SK-N-SH treated with all-trans-retinoic acid at 6 μM for 48 hours (cell line): ENCODE measurements at regions not wholly inside any gene's neighbourhood (a gene's known extent, or its start where the extent isn't known, plus 50 kb on each side); places are given as distances from the start of the nearest gene placed in this dataset.

Source experiments
- ATAC-seq: fragments of 200-7000 bp; cut with Tn5 transposase; 3 replicates; pipeline ENCODE4 v1.9.1; 2020; ENCODE audit warnings: mild to moderate bottlenecking, moderate library complexity
- BACH2 ChIP-seq: fragments of 250-450 bp; sonication (Bioruptor Pico); IDR thresholded peaks from 2 replicates; pipeline ENCODE4 v1.9.0; 2021; ENCODE audit warnings: mild to moderate bottlenecking, borderline replicate concordance
- CSDC2 ChIP-seq: fragments of 250-450 bp; sonication (Bioruptor Pico); IDR thresholded peaks from 2 replicates; pipeline ENCODE4 v1.5.0; 2020; ENCODE audit warnings: mild to moderate bottlenecking, moderate library complexity
- GLIS3 ChIP-seq: fragments of 250-450 bp; sonication (Bioruptor Pico); IDR thresholded peaks from 2 replicates; pipeline ENCODE4 v1.5.0; 2020; ENCODE audit warnings: mild to moderate bottlenecking, moderate library complexity
- ISL1 ChIP-seq: fragments of 250-450 bp; sonication (Bioruptor Pico); IDR thresholded peaks from 2 replicates; pipeline ENCODE4 v2.1.2; 2022; ENCODE audit warnings: mild to moderate bottlenecking, moderate library complexity
- OSR1 ChIP-seq: fragments of 250-450 bp; sonication (Bioruptor Pico); IDR thresholded peaks from 2 replicates; pipeline ENCODE4 v1.8.0; 2022; ENCODE audit warnings: moderate library complexity, mild to moderate bottlenecking, inconsistent platforms
- PPARA ChIP-seq: fragments of 250-450 bp; sonication (Bioruptor Pico); IDR thresholded peaks from 2 replicates; pipeline ENCODE4 v1.5.0; 2020; ENCODE audit warnings: mild to moderate bottlenecking, borderline replicate concordance
- SNAI2 ChIP-seq: fragments of 250-450 bp; sonication (Bioruptor Pico); IDR thresholded peaks from 2 replicates; pipeline ENCODE4 v1.5.0; 2020; ENCODE audit warnings: mild to moderate bottlenecking, moderate library complexity
- TCF4 ChIP-seq: fragments of 250-450 bp; sonication (Bioruptor Pico); IDR thresholded peaks from 2 replicates; pipeline ENCODE4 v1.8.0; 2021; ENCODE audit warnings: mild to moderate bottlenecking, moderate library complexity, borderline replicate concordance
- TOX ChIP-seq: fragments of 250-450 bp; sonication (Bioruptor Pico); IDR thresholded peaks from 2 replicates; pipeline ENCODE4 v1.8.0; 2021; ENCODE audit warnings: mild to moderate bottlenecking, moderate library complexity, borderline replicate concordance
- ZC3H10 ChIP-seq: fragments of 250-450 bp; sonication (Bioruptor Pico); IDR thresholded peaks from 2 replicates; pipeline ENCODE4 v1.5.1; 2021; ENCODE audit warnings: mild to moderate bottlenecking, moderate library complexity
- ZFP3 ChIP-seq: fragments of 250-450 bp; sonication (Bioruptor Pico); IDR thresholded peaks from 2 replicates; pipeline ENCODE4 v1.5.0; 2020; ENCODE audit warnings: mild to moderate bottlenecking, moderate library complexity
- ZFP30 ChIP-seq: fragments of 450-650 bp; formaldehyde crosslinking; IDR thresholded peaks from 2 replicates; pipeline ENCODE4 v1.5.0; 2022; ENCODE audit warnings: mild to moderate bottlenecking, moderate library complexity
- ZNF565 ChIP-seq: fragments of 450-650 bp; formaldehyde crosslinking; conservative IDR thresholded peaks from 2 replicates; pipeline ENCODE4 v1.5.0; 2020; ENCODE audit warnings: low read depth, mild to moderate bottlenecking, moderate library complexity
- ZNF70 ChIP-seq: fragments of 450-650 bp; formaldehyde crosslinking; IDR thresholded peaks from 2 replicates; pipeline ENCODE4 v1.5.0; 2020; ENCODE audit warnings: mild to moderate bottlenecking, moderate library complexity
- ZNF8 ChIP-seq: fragments of 450-650 bp; formaldehyde crosslinking; IDR thresholded peaks from 2 replicates; pipeline ENCODE4 v1.5.0; 2020; ENCODE audit warnings: mild to moderate bottlenecking, moderate library complexity
- TF ChIP-seq, protein P1 (sequence below): fragments of 250-450 bp; sonication (Bioruptor Pico); IDR thresholded peaks from 2 replicates; pipeline ENCODE4 v1.5.0; 2020; ENCODE audit warnings: mild to moderate bottlenecking, moderate library complexity
- TF ChIP-seq, protein P2 (sequence below): fragments of 250-450 bp; sonication (Bioruptor Pico); IDR thresholded peaks from 2 replicates; pipeline ENCODE4 v1.8.0; 2020; ENCODE audit warnings: mild to moderate bottlenecking, moderate library complexity, borderline replicate concordance
- TF ChIP-seq, protein P3 (sequence below): fragments of 250-450 bp; sonication (Bioruptor Pico); IDR thresholded peaks from 2 replicates; pipeline ENCODE4 v1.5.1; 2021; ENCODE audit warnings: mild to moderate bottlenecking, moderate library complexity
- TF ChIP-seq, protein P4 (sequence below): fragments of 250-450 bp; sonication (Bioruptor Pico); IDR thresholded peaks from 2 replicates; pipeline ENCODE4 v1.5.1; 2020; ENCODE audit warnings: low read depth, mild to moderate bottlenecking, moderate library complexity

DNA sequence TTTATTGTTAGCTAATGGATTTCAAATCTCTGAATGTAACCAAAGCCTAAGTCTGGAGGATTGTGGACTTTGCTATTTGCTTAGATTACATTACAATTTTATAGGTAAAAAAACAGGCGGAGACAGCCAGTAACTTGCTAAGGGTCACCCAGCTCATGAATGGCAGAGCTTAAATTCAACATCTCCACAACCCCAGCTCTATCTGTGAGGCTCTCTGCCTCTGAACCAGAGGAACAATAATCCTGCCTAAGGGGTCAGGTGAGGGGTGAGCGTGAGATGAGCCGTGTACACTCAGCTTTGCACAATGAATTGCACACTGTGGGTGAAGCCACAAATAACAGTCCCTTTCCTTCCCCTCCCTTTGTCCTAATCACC lies 69.8 kb upstream of the SPATA12 start:
- TF ChIP-seq SNAI2 (CRISPR knock-in tag), result no peak
- TF ChIP-seq ZNF565 (CRISPR knock-in tag), result no peak
- no peak for TF ChIP-seq ZNF70
- ATAC-seq, result no peak

DNA sequence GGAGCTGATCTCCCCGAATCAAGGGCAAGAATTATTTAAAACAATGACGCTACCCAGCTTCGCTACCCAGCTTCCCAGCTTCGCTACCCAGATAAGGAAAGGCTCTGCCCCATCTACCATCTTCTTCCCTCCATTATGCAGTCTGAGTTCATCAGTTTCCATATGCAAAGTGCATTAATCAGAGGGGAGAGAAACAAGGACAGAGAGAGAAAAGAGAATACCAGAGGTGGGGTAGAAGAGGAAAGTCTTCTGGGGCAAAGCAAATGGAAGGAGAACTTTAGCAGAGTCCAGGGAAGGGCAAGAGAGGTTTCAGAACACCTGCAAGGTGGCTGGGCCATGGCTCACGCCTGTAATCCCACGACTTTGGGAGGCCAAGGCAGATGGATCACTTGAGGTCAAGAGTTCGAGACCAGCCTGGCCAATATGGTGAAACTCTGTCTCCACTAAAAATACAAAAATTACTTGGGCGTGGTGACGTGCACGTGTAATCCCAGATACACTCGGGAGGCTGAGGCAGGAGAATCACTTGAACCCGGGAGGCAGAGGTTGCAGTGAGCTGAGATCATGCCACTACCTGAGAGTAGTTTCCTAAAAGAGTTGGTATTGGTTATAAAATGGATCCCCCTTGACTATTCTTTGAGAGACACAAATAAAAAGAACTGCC lies 70.4 kb upstream of the SPATA12 start:
- TF ChIP-seq ZC3H10 (CRISPR knock-in tag), result no peak
- TF ChIP-seq, protein P1, sequence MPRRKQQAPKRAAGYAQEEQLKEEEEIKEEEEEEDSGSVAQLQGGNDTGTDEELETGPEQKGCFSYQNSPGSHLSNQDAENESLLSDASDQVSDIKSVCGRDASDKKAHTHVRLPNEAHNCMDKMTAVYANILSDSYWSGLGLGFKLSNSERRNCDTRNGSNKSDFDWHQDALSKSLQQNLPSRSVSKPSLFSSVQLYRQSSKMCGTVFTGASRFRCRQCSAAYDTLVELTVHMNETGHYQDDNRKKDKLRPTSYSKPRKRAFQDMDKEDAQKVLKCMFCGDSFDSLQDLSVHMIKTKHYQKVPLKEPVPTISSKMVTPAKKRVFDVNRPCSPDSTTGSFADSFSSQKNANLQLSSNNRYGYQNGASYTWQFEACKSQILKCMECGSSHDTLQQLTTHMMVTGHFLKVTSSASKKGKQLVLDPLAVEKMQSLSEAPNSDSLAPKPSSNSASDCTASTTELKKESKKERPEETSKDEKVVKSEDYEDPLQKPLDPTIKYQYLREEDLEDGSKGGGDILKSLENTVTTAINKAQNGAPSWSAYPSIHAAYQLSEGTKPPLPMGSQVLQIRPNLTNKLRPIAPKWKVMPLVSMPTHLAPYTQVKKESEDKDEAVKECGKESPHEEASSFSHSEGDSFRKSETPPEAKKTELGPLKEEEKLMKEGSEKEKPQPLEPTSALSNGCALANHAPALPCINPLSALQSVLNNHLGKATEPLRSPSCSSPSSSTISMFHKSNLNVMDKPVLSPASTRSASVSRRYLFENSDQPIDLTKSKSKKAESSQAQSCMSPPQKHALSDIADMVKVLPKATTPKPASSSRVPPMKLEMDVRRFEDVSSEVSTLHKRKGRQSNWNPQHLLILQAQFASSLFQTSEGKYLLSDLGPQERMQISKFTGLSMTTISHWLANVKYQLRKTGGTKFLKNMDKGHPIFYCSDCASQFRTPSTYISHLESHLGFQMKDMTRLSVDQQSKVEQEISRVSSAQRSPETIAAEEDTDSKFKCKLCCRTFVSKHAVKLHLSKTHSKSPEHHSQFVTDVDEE, result no peak
- TF ChIP-seq TCF4 (CRISPR knock-in tag), result no peak
- TF ChIP-seq BACH2 (CRISPR knock-in tag), result no peak
- TF ChIP-seq, protein P2, sequence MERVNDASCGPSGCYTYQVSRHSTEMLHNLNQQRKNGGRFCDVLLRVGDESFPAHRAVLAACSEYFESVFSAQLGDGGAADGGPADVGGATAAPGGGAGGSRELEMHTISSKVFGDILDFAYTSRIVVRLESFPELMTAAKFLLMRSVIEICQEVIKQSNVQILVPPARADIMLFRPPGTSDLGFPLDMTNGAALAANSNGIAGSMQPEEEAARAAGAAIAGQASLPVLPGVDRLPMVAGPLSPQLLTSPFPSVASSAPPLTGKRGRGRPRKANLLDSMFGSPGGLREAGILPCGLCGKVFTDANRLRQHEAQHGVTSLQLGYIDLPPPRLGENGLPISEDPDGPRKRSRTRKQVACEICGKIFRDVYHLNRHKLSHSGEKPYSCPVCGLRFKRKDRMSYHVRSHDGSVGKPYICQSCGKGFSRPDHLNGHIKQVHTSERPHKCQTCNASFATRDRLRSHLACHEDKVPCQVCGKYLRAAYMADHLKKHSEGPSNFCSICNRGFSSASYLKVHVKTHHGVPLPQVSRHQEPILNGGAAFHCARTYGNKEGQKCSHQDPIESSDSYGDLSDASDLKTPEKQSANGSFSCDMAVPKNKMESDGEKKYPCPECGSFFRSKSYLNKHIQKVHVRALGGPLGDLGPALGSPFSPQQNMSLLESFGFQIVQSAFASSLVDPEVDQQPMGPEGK, result no peak
- no peak for TF ChIP-seq ZFP30
- TF ChIP-seq TOX (CRISPR knock-in tag), result no peak
- no peak for TF ChIP-seq GLIS3 (CRISPR knock-in tag)
- ATAC-seq, result no peak

DNA sequence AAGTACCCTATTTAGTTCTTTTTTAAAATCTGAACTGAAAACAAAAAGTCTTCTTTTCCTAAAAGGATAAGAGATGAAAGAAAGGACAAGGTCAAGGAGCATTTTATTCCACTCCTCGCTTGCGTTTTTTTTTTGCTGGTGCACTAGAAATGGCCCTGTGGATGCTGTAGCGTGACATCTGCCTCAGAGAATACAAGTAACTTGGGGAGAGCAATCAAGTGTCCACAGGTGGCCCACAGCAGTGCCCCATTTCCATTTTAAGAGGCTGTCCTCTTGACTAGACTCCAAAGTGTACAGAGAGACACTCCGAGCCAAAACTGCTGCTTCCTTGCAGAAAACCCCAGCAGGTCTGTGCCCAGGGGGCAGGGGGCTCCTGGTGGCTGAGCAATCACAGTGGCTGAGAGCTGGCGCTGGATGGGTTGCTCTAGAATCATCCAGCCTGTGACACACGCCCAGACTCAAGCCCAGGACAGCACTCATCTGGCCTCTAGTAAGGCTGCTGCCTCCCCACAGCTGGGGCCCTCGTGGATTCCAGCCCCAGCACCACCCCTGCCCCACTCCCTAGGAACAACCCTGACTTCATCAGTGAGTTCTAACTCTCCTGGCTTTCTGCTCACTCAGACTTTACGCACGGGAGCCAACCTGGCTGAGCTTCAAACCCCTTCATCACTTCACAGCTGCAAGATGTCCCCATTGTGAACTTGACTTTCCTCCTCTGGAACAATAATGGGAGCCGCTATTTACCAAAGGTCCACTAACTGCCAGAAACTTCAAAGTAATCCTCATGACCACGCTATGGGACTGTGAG lies 71.1 kb upstream of the SPATA12 start:
- TF ChIP-seq PPARA (no peak), OSR1 (no peak)
- TF ChIP-seq, protein P3, sequence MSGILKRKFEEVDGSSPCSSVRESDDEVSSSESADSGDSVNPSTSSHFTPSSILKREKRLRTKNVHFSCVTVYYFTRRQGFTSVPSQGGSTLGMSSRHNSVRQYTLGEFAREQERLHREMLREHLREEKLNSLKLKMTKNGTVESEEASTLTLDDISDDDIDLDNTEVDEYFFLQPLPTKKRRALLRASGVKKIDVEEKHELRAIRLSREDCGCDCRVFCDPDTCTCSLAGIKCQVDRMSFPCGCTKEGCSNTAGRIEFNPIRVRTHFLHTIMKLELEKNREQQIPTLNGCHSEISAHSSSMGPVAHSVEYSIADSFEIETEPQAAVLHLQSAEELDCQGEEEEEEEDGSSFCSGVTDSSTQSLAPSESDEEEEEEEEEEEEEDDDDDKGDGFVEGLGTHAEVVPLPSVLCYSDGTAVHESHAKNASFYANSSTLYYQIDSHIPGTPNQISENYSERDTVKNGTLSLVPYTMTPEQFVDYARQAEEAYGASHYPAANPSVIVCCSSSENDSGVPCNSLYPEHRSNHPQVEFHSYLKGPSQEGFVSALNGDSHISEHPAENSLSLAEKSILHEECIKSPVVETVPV (CRISPR knock-in tag), result no peak
- ATAC-seq, result peak; percentile 5; the same call in 2 of the 3 replicates

DNA sequence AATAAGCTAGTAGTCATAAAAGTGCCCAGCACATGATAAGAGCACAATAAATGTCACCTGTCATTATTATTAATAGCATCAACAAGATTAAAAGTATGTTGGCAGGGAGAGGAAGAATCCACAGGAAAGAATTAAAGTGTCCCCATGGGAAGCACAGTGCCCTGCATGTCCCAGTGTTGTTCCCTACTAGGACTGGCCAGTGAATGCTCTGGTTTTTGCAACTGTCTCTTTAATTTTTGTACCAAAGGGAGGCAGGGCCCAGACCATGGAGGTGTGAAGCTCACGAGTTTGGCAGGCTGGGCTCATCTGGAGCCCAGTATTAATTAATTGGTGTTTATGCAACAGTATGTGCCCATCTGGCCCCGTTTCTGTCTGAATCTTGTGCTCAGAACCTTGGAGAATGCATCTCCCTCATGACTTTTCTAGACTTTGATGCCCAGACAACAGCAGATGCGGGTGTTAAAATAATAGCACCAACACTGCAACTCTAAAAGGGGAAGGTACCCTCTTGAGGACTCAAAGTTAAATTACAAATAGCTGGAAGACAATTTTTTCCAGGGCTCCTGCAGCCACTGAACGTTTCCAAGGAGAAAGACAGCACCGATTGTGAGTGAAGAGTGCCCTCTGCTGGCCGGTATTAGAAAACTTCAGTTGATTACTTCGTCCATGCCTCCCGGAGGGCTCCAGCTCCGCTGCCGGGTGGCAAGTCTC lies 71.9 kb upstream of the SPATA12 start:
- TF ChIP-seq ISL1 (CRISPR knock-in tag) (0 out of 2 replicates have a peak, but pooled peaks have one; percentile 13), CSDC2 (CRISPR knock-in tag) (no peak), TCF4 (CRISPR knock-in tag) (0 out of 2 replicates have a peak, but pooled peaks have one; percentile 10), ZFP3 (CRISPR knock-in tag) (peak; percentile 87)
- ATAC-seq, result peak; percentile 89

DNA sequence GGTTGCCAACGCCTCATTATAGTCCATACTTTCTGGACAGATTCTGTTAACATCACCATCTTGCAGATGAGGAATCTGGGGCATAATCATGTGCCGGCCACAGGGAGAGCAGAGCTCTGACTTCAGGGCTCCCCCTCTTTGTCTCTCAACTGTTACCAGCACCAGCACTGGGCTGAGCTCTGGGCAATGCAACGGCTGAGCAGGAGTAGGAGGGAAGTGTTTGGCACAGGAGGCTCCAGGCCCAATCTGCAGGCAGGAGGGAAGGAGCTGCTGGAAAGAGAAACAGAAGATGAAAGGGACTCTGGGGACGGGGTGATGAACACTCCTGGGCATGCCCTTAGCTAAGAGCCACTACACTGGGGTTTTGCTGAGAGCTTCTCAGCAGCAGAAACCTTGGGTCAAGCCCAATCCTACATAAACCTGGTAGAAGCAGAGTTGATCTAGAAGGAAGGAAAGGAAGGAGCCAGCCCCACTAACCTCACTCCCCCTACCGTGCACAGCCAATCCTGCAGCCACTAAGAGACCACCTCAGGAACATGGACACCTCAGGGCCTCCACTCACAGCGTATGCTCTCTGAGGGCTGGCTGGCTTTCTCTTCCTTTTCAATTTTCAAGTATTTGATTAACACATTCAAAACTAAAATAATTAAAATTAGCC lies 73.1 kb upstream of the SPATA12 start:
- ATAC-seq, result no peak
- TF ChIP-seq GLIS3 (CRISPR knock-in tag), result no peak
- TF ChIP-seq ZNF565 (CRISPR knock-in tag), result no peak
- TF ChIP-seq ZC3H10 (CRISPR knock-in tag), result no peak
- TF ChIP-seq, protein P2, result no peak
- no peak for TF ChIP-seq OSR1
- TF ChIP-seq ZNF8 (CRISPR knock-in tag), result no peak
- TF ChIP-seq, protein P4, sequence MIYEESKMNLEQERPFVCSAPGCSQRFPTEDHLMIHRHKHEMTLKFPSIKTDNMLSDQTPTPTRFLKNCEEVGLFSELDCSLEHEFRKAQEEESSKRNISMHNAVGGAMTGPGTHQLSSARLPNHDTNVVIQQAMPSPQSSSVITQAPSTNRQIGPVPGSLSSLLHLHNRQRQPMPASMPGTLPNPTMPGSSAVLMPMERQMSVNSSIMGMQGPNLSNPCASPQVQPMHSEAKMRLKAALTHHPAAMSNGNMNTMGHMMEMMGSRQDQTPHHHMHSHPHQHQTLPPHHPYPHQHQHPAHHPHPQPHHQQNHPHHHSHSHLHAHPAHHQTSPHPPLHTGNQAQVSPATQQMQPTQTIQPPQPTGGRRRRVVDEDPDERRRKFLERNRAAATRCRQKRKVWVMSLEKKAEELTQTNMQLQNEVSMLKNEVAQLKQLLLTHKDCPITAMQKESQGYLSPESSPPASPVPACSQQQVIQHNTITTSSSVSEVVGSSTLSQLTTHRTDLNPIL, result no peak
- TF ChIP-seq, protein P1, result no peak
- no peak for TF ChIP-seq CSDC2 (CRISPR knock-in tag)
